B cell (primary cell): ENCODE measurements at regions not wholly inside any gene's neighbourhood (a gene's known extent, or its start where the extent isn't known, plus 50 kb on each side); places are given as distances from the start of the nearest gene placed in this dataset.

Source experiments
- CTCF ChIP-seq: fragments of 200-600 bp; IDR thresholded peaks from one replicate; pipeline ENCODE4 v1.8.0; 2022; ENCODE audit warnings: antibody characterized with exemption, mild to moderate bottlenecking
- EZH2 ChIP-seq: IDR thresholded peaks from 2 replicates; pipeline ENCODE4 v1.6.1; 2012; ENCODE audit warnings: borderline replicate concordance, low read depth, mild to moderate bottlenecking, moderate library complexity, low read length; ENCODE audit not compliant: insufficient read depth, poor library complexity, severe bottlenecking

GRCh38 chr3:174700736-174701135 is 158.4 kb upstream of the NAALADL2 start:
- TF ChIP-seq CTCF (no peak), EZH2 (no peak)
